Thyroid gland (tissue), 4 donors: ENCODE measurements at regions not wholly inside any gene's neighbourhood (a gene's known extent, or its start where the extent isn't known, plus 50 kb on each side); places are given as distances from the start of the nearest gene placed in this dataset.
"Not testable (repeated sequence)": the region's sequence is repeated elsewhere in the genome, so short reads cannot be mapped to it uniquely, and the experiment has no call there.

Experiments used
- DNase-seq, 2 donors: peaks; one replicate each; pipeline ENCODE4 v3.0.0-alpha.2; 2019
- H3K27ac ChIP-seq, 3 donors: fragments of 200-600 bp; sonication (generic); 1 replicate in 2 of 3; 2 replicates in 1 of 3; pipeline ENCODE4 v1.5.1; 2016 to 2019; ENCODE audit warnings: mild to moderate bottlenecking in 1 of 3, moderate library complexity in 1 of 3
- H3K27me3 ChIP-seq: fragments of 200-600 bp; sonication (generic); one replicate; pipeline ENCODE4 v1.5.1; 2019
- H3K36me3 ChIP-seq, 2 donors: fragments of 200-600 bp; sonication (generic); one replicate each; pipeline ENCODE4 v1.5.1; 2016 to 2019
- H3K4me1 ChIP-seq, 2 donors: fragments of 200-600 bp; sonication (generic); one replicate each; pipeline ENCODE4 v1.5.1; 2017 to 2019
- H3K4me3 ChIP-seq, 3 donors: fragments of 200-600 bp; sonication (generic); replicated peaks in 1 of 3; 1 replicate in 2 of 3; 2 replicates in 1 of 3; pipeline ENCODE4 v1.5.1; 2016; ENCODE audit warnings: mild to moderate bottlenecking in 1 of 3
- H3K9me3 ChIP-seq: fragments of 200-600 bp; sonication (generic); one replicate; pipeline ENCODE4 v1.5.1; 2017
- POLR2A ChIP-seq, 2 donors: fragments of 450-650 bp; IDR thresholded peaks; one replicate each; pipeline ENCODE4 v1.6.1; 2017; ENCODE audit warnings: antibody characterized with exemption in 2 of 2, mild to moderate bottlenecking in 2 of 2, moderate library complexity in 1 of 2
- WGBS, 2 donors: methylation state at CpG; one replicate each; pipeline ENCODE4 v1.1.5; 2017; 5-methylcytosine and 5-hydroxymethylcytosine counted together
- intact Hi-C: fragments of 100-400 bp; cut with DNase I; formaldehyde crosslinking; loops from one replicate; pipeline ENCODE4 v1.15.1; 2023
- TF ChIP-seq, protein P1 (sequence below), 6 experiments: fragments of 200-600 bp in 3 of 6; fragments of 450-650 bp in 3 of 6; sonication (generic) in 3 of 6; IDR thresholded peaks; one replicate each; pipeline ENCODE4 v1.5.1; 2016 to 2019; ENCODE audit warnings: antibody characterized with exemption in 6 of 6, mild to moderate bottlenecking in 2 of 6, inconsistent platforms in 1 of 6, moderate library complexity in 1 of 6

GRCh38 chr9:82134010-82134409 lies 145.4 kb downstream of the SPATA31D1 start:
- TF ChIP-seq, protein P1, sequence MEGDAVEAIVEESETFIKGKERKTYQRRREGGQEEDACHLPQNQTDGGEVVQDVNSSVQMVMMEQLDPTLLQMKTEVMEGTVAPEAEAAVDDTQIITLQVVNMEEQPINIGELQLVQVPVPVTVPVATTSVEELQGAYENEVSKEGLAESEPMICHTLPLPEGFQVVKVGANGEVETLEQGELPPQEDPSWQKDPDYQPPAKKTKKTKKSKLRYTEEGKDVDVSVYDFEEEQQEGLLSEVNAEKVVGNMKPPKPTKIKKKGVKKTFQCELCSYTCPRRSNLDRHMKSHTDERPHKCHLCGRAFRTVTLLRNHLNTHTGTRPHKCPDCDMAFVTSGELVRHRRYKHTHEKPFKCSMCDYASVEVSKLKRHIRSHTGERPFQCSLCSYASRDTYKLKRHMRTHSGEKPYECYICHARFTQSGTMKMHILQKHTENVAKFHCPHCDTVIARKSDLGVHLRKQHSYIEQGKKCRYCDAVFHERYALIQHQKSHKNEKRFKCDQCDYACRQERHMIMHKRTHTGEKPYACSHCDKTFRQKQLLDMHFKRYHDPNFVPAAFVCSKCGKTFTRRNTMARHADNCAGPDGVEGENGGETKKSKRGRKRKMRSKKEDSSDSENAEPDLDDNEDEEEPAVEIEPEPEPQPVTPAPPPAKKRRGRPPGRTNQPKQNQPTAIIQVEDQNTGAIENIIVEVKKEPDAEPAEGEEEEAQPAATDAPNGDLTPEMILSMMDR (IDR thresholded peaks at IDR 0.05) = no peak
- TF ChIP-seq POLR2A (IDR thresholded peaks at IDR 0.05) = no peak
- Histone ChIP-seq H3K27ac (no peak overlapping the region), H3K4me3 (no peak overlapping the region), H3K9me3 (no peaks in the 10 kb centered on the region), H3K4me1 (peaks cover 3 to 4% of the 10 kb centered on the region in 2 donors), H3K36me3 (no peaks in the 10 kb centered on the region), H3K27me3 (no peaks in the 10 kb centered on the region)
- intact Hi-C loops = no loop called here
- DNase-seq = no peak
- 77% methylated on average over 1 of the region's 1 CpG for WGBS, 2 donors

DNA sequence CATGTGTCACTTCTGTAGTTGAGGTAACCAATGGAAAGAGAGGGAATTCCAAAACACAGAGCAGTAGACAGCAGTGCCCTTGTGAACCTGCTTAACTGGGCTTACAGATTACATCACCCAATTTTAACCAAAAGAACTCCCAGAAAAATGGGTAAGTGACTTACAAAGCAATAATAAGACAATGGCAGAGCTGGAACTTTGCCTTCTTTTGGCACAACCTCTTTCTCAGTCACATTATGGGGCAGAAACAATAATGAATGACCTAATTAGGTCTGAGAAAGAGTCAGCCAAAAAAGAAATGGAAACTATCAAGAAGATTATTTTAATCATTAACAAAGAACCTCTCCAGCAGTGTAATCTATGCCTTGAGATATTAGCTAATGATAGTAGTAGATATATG lies 146.5 kb downstream of the SPATA31D1 start:
- Histone ChIP-seq H3K4me3 (no peak overlapping the region), H3K4me1 (peaks cover 5 to 6% of the 10 kb centered on the region in 2 donors), H3K27me3 (no peaks in the 10 kb centered on the region), H3K27ac (no peak overlapping the region), H3K36me3 (no peaks in the 10 kb centered on the region), H3K9me3 (no peaks in the 10 kb centered on the region)
- intact Hi-C loops = no loop called here
- TF ChIP-seq, protein P1 (IDR thresholded peaks at IDR 0.05) = no peak
- no peak for TF ChIP-seq POLR2A (IDR thresholded peaks at IDR 0.05)
- no peak for DNase-seq

GRCh38 chr9:82138081-82138480 lies 149.5 kb downstream of the SPATA31D1 start:
- H3K36me3 ChIP-seq, DNase-seq, H3K4me3 ChIP-seq, H3K4me1 ChIP-seq, H3K27ac ChIP-seq, intact Hi-C loops, H3K27me3 ChIP-seq, H3K9me3 ChIP-seq: not testable (repeated sequence)

- Histone ChIP-seq H3K36me3 (no peaks in the 10 kb centered on the region), H3K4me1 (peaks cover 4% of the 10 kb centered on the region in 2 donors), H3K27me3 (no peaks in the 10 kb centered on the region), H3K9me3 (no peaks in the 10 kb centered on the region), H3K27ac (peak overlapping the region; percentile 56 to 81 (median 75)), H3K4me3 (no peak overlapping the region)
- whole genome bisulfite sequencing, 2 donors = 72 to 74% methylated on average over 7 of the region's 7 CpGs
- intact Hi-C loops = no loop called here
- TF ChIP-seq POLR2A (IDR thresholded peaks at IDR 0.05) = no peak
- TF ChIP-seq, protein P1 (IDR thresholded peaks at IDR 0.05) = no peak
- peak; percentile 89 to 90 for DNase-seq
Measured at GRCh38 chr9:82140471-82140870, 151.9 kb downstream of the SPATA31D1 start.

GRCh38 chr9:82144803-82145202 lies 156.2 kb downstream of the SPATA31D1 start:
- Histone ChIP-seq H3K36me3 (no peaks in the 10 kb centered on the region), H3K4me1 (peaks cover 4 to 9% of the 10 kb centered on the region in 2 donors), H3K27ac (no peak overlapping the region), H3K4me3 (no peak overlapping the region), H3K27me3 (no peaks in the 10 kb centered on the region), H3K9me3 (no peaks in the 10 kb centered on the region)
- TF ChIP-seq, protein P1 (IDR thresholded peaks at IDR 0.05) = no peak
- no peak for TF ChIP-seq POLR2A (IDR thresholded peaks at IDR 0.05)
- intact Hi-C loops = no loop called here
- WGBS, 2 donors = 97 to 98% methylated on average over 4 of the region's 4 CpGs
- no peak for DNase-seq

- intact Hi-C loops = no loop called here
- Histone ChIP-seq H3K4me3 (no peak overlapping the region), H3K9me3 (no peaks in the 10 kb centered on the region), H3K27me3 (no peaks in the 10 kb centered on the region), H3K27ac (no peak overlapping the region), H3K4me1 (peaks cover 0 to 5% of the 10 kb centered on the region in 2 donors), H3K36me3 (no peaks in the 10 kb centered on the region)
- TF ChIP-seq POLR2A (IDR thresholded peaks at IDR 0.05) = no peak
- TF ChIP-seq, protein P1 (IDR thresholded peaks at IDR 0.05) = no peak
- DNase-seq = no peak
- 90% methylated on average over 4 of the region's 4 CpGs for WGBS, 2 donors
Measured at GRCh38 chr9:82146677-82147076, 158.1 kb downstream of the SPATA31D1 start.
